Pancreas (tissue), 10 donors: ENCODE measurements at regions not wholly inside any gene's neighbourhood (a gene's known extent, or its start where the extent isn't known, plus 50 kb on each side); places are given as distances from the start of the nearest gene placed in this dataset.

ENCODE experiments used
- ATAC-seq, 4 donors: fragments of 200-7000 bp; cut with Tn5 transposase; one replicate each; pipeline versions ENCODE4 v1.8.0 to v1.9.1; 2020; ENCODE audit warnings: mild to moderate bottlenecking in 4 of 4, moderate library complexity in 4 of 4
- DNase-seq, 6 donors: peaks; one replicate each; pipeline ENCODE4 v3.0.0-alpha.2; 2020
- FAIRE-seq: peaks from 2 replicates; lab custom pipeline; 2012; peaks lifted over from hg19 to GRCh38; lab: Jason Lieb, UNC
- H3K27ac ChIP-seq, 4 donors: fragments of 200-600 bp; sonication (generic); 1 replicate in 3 of 4; 2 replicates in 1 of 4; pipeline versions ENCODE4 v1.5.0 to v1.8.0; 2020
- H3K27me3 ChIP-seq, 4 donors: fragments of 200-600 bp; one replicate each; pipeline ENCODE4 v1.8.0; 2021
- H3K36me3 ChIP-seq, 3 donors: fragments of 200-600 bp; sonication (generic) in 1 of 3; one replicate each; pipeline versions ENCODE4 v1.5.0 to v1.8.0; 2020 to 2021
- H3K4me1 ChIP-seq, 3 donors: fragments of 200-600 bp; one replicate each; pipeline ENCODE4 v1.8.0; 2021
- H3K4me3 ChIP-seq, 4 donors: fragments of 200-600 bp; sonication (generic) in 2 of 4; one replicate each; pipeline versions ENCODE4 v1.5.0 to v1.8.0; 2020 to 2021
- H3K9me3 ChIP-seq, 4 donors: fragments of 200-600 bp; one replicate each; pipeline ENCODE4 v1.8.0; 2021
- WGBS, 2 donors: extraction: QIAGEN DNeasy Blood & Tissue Kit; methylation state at CpG; one replicate each; pipeline ENCODE4 v1.1.7; 2013; 5-methylcytosine and 5-hydroxymethylcytosine counted together
- intact Hi-C, 3 donors: fragments of 100-400 bp; cut with DNase I; formaldehyde crosslinking; loops; one replicate each; pipeline versions ENCODE4 v1.11.1 to v1.14.2; 2022
- TF ChIP-seq, protein P1 (sequence below), 4 donors: fragments of 200-600 bp; sonication (generic) in 3 of 4; IDR thresholded peaks; one replicate each; pipeline versions ENCODE4 v1.5.0 to v1.8.0; 2021; ENCODE audit warnings: antibody characterized with exemption in 4 of 4
- donor health status: healthy with polysubstance abuse.
- donor health status: DM: no; HTN: no; CAD: no; lungs with moderate emphysema.
- donor health status: DM: no; HTN: no; CAD: no.
- donor health status: control.
- donor health status: control.
- donor health status: Bipolar disorder and iron deficiency.
- donor health status: DM: yes; HTN: yes; CAD: no.
- donor health status: DM: no; HTN: no; CAD: no.
- donor health status: DM: no; HTN: no; CAD: no.
- donor health status: DM: yes; HTN: yes; CAD: no.

DNA sequence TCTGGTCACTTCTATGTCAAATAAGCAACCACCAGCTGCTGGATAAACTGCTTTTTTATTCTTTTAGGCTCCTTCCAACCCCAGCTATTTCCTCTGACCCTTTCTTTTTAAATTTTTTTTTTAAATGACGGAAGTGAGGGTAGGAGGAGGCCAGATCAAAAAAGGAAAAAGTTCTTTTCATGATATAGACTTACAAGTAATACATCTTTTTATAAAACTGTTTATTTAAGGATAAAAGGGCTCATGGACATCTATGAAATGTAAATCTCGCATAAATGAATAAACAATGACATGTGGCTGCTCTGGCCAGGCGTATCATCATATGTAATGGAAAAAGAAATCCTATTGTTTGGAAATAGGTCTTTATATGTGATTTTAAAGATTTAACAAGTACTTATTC lies 169.0 kb upstream of the ATP2B1 start:
- WGBS, 2 donors = 75 to 83% methylated on average over 3 of the region's 3 CpGs
- intact Hi-C loops = no loop called here
- ATAC-seq (no peak), FAIRE-seq (no peak), DNase-seq (no peak)
- Histone ChIP-seq H3K4me1 (no peaks in the 10 kb centered on the region), H3K9me3 (no peaks in the 10 kb centered on the region), H3K4me3 (no peak overlapping the region), H3K27ac (no peak overlapping the region), H3K36me3 (no peaks in the 10 kb centered on the region), H3K27me3 (no peaks in the 10 kb centered on the region)
- TF ChIP-seq, protein P1, sequence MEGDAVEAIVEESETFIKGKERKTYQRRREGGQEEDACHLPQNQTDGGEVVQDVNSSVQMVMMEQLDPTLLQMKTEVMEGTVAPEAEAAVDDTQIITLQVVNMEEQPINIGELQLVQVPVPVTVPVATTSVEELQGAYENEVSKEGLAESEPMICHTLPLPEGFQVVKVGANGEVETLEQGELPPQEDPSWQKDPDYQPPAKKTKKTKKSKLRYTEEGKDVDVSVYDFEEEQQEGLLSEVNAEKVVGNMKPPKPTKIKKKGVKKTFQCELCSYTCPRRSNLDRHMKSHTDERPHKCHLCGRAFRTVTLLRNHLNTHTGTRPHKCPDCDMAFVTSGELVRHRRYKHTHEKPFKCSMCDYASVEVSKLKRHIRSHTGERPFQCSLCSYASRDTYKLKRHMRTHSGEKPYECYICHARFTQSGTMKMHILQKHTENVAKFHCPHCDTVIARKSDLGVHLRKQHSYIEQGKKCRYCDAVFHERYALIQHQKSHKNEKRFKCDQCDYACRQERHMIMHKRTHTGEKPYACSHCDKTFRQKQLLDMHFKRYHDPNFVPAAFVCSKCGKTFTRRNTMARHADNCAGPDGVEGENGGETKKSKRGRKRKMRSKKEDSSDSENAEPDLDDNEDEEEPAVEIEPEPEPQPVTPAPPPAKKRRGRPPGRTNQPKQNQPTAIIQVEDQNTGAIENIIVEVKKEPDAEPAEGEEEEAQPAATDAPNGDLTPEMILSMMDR (IDR thresholded peaks at IDR 0.05) = no peak

DNA sequence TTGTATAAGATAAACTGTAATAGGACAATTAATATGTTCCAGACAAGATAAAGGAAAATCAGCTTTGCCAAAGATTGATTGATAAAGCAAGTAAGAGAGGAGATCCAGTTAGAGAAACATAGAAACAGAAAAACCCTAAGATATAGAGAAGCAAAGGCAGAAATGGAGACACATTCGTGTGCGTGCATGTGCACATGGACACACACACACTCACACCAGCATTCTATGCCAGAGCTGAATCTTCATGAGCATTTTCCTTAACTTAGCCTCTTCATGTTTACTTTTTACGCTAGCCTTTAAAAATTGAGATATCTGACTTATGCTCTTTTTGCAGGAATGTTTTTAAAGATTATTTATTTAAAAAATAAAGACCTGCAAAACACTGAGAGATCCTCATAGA lies 168.5 kb upstream of the ATP2B1 start:
- FAIRE-seq (no peak), DNase-seq (no peak), ATAC-seq (no peak)
- H3K27ac ChIP-seq = no peak overlapping the region
- H3K36me3 ChIP-seq = no peaks in the 10 kb centered on the region
- H3K27me3 ChIP-seq = no peaks in the 10 kb centered on the region
- H3K4me3 ChIP-seq = no peak overlapping the region
- WGBS, 2 donors = 65 to 83% methylated on average over 3 of the region's 3 CpGs
- H3K9me3 ChIP-seq = no peaks in the 10 kb centered on the region
- H3K4me1 ChIP-seq = no peaks in the 10 kb centered on the region
- TF ChIP-seq, protein P1 (IDR thresholded peaks at IDR 0.05) = no peak
- intact Hi-C loops = no loop called here

DNA sequence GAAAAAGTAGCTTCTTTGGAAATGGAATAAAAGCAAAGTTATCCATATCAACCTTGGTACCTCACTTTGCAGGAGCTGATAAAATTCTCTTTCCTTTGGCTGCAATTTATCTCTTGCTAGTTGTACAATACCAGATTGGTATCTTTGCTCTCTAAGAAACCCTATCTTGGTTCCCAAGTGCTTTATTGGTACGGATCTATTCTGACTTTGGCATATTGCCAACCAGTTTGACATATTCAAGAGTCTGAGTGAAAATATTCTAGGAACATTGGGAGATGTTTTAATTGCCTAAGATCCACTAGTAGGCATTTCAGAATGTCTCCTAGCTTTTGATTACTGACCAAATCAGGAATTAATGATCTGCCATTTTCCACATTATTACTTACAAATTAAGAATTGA lies 167.2 kb upstream of the ATP2B1 start:
- FAIRE-seq = no peak
- intact Hi-C loops = no loop called here
- Histone ChIP-seq H3K36me3 (no peaks in the 10 kb centered on the region), H3K27ac (no peak overlapping the region), H3K4me3 (no peak overlapping the region), H3K4me1 (no peaks in the 10 kb centered on the region), H3K27me3 (no peaks in the 10 kb centered on the region), H3K9me3 (no peaks in the 10 kb centered on the region)
- no peak for DNase-seq
- 6 to 13% methylated on average over 1 of the region's 1 CpG for WGBS, 2 donors
- no peak for ATAC-seq
- TF ChIP-seq, protein P1 (IDR thresholded peaks at IDR 0.05) = no peak

DNA sequence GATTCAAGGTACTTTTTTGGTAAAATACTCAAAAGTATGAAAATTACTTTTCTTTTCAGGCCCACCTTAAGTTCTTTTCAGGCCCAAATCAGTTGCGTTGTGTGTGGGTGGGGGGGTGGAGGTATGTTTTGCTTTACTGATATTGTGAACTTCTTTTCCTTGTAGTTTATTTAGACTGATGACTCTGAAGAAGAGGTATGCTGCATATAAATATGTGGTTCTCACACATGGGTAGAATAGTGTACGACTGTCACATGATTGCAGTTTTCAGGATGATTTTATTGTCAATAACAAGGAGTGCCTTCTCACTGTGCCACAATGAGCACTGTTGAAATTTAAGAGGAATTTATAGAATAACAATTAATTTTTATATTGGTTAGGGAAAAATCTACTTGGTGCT lies 166.6 kb upstream of the ATP2B1 start:
- DNase-seq (no peak), FAIRE-seq (no peak), ATAC-seq (no peak)
- TF ChIP-seq, protein P1 (IDR thresholded peaks at IDR 0.05) = no peak
- Histone ChIP-seq H3K36me3 (no peaks in the 10 kb centered on the region), H3K4me3 (no peak overlapping the region), H3K27me3 (no peaks in the 10 kb centered on the region), H3K27ac (no peak overlapping the region), H3K9me3 (no peaks in the 10 kb centered on the region), H3K4me1 (no peaks in the 10 kb centered on the region)
- WGBS, 2 donors = 68 to 85% methylated on average over 2 of the region's 2 CpGs
- intact Hi-C loops = no loop called here

DNA sequence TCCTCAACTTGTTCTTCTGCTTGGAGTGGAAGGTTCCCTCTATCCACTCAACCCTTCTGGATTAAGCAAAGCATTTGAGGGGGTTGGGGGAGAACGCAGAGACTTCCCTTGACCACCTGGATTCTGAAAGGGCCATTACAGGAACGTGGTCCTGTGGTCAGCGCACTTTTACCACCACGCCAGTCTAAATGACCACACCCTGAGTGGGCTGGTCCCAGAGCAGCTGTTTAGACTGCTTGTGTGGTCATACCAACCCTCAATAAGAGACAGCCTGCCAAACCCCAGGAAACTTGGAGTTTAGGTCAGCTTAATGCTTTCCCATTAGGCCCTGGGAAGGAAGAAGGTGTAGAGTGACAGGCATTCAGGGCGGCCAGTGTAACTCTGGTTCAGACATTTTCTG lies 165.5 kb upstream of the ATP2B1 start:
- ATAC-seq (no peak), DNase-seq (no peak), FAIRE-seq (no peak)
- no peaks in the 10 kb centered on the region for H3K27me3 ChIP-seq
- H3K4me3 ChIP-seq = no peak overlapping the region
- H3K36me3 ChIP-seq = no peaks in the 10 kb centered on the region
- H3K4me1 ChIP-seq = no peaks in the 10 kb centered on the region
- H3K27ac ChIP-seq = no peak overlapping the region
- intact Hi-C loops = no loop called here
- 88 to 95% methylated on average over 5 of the region's 5 CpGs for WGBS, 2 donors
- H3K9me3 ChIP-seq = no peaks in the 10 kb centered on the region
- TF ChIP-seq, protein P1 (IDR thresholded peaks at IDR 0.05) = no peak
